CD4-positive, alpha-beta memory T cell (primary cell): ENCODE measurements at regions not wholly inside any gene's neighbourhood (a gene's known extent, or its start where the extent isn't known, plus 50 kb on each side); places are given as distances from the start of the nearest gene placed in this dataset.
"Not testable (repeated sequence)": the region's sequence is repeated elsewhere in the genome, so short reads cannot be mapped to it uniquely, and the experiment has no call there.

Experiments
- CTCF ChIA-PET: fragments of 350-600 bp; sonication (Branson Sonifier 250); formaldehyde crosslinking; loops from one replicate; lab custom pipeline; 2021; ENCODE audit warnings: inconsistent platforms; ENCODE audit not compliant: partially characterized antibody; lab: Charles Lee
- POLR2A ChIA-PET: fragments of 350-600 bp; sonication (Branson Sonifier 250); formaldehyde crosslinking; loops from one replicate; lab custom pipeline; 2021; ENCODE audit not compliant: partially characterized antibody; lab: Charles Lee
- DNase-seq, 5 donors: peaks; one replicate each; pipeline versions ENCODE4 v3.0.0 to v3.0.0-alpha.2; 2020 to 2022; ENCODE audit warnings: mixed read lengths in 1 of 5
- H3K27ac ChIP-seq: one replicate; pipeline ENCODE4 v1.7.0; 2013; ENCODE audit warnings: low read depth, low read length
- H3K27me3 ChIP-seq: 2 replicates; pipeline ENCODE4 v1.7.0; 2013; ENCODE audit warnings: mild to moderate bottlenecking, low read length, moderate library complexity; ENCODE audit not compliant: insufficient read depth
- H3K36me3 ChIP-seq: 2 replicates; pipeline ENCODE4 v1.7.0; 2013; ENCODE audit warnings: mild to moderate bottlenecking, low read length, moderate library complexity; ENCODE audit not compliant: insufficient read depth
- H3K4me1 ChIP-seq: 2 replicates; pipeline ENCODE4 v1.7.0; 2013; ENCODE audit warnings: mild to moderate bottlenecking, low read length, moderate library complexity; ENCODE audit not compliant: insufficient read depth
- H3K4me3 ChIP-seq, 2 donors: one replicate each; pipeline ENCODE4 v1.7.0; 2013; ENCODE audit warnings: low read length in 2 of 2, mild to moderate bottlenecking in 1 of 2
- H3K9me3 ChIP-seq, 2 donors: one replicate each; pipeline ENCODE4 v1.7.0; 2013; ENCODE audit warnings: low read length in 2 of 2, control low read depth in 1 of 2; ENCODE audit not compliant: control insufficient read depth in 1 of 2
- H3K27ac Mint-ChIP-seq, 7 donors: one replicate each; pipeline ENCODE4 v1.8.0; 2020 to 2021; ENCODE audit warnings: mixed read lengths in 7 of 7, mild to moderate bottlenecking in 6 of 7, inconsistent platforms in 3 of 7, moderate library complexity in 3 of 7
- H3K27me3 Mint-ChIP-seq, 2 donors: one replicate each; pipeline ENCODE4 v1.8.0; 2020 to 2021; ENCODE audit warnings: mixed read lengths in 2 of 2
- H3K36me3 Mint-ChIP-seq, 2 donors: one replicate each; pipeline ENCODE4 v1.8.0; 2020 to 2021; ENCODE audit warnings: mixed read lengths in 2 of 2, inconsistent platforms in 1 of 2, mild to moderate bottlenecking in 1 of 2
- H3K4me1 Mint-ChIP-seq, 4 donors: one replicate each; pipeline ENCODE4 v1.8.0; 2020 to 2021; ENCODE audit warnings: mixed read lengths in 4 of 4, mild to moderate bottlenecking in 1 of 4
- H3K4me3 Mint-ChIP-seq, 8 donors: one replicate each; pipeline ENCODE4 v1.8.0; 2020 to 2021; ENCODE audit warnings: mixed read lengths in 8 of 8, mild to moderate bottlenecking in 7 of 8, moderate library complexity in 6 of 8, inconsistent platforms in 3 of 8
- H3K9me3 Mint-ChIP-seq, 8 donors: one replicate each; pipeline ENCODE4 v1.8.0; 2020 to 2021; ENCODE audit warnings: mixed read lengths in 8 of 8, mild to moderate bottlenecking in 5 of 8, inconsistent platforms in 3 of 8, moderate library complexity in 1 of 8
- intact Hi-C: fragments of 100-400 bp; cut with micrococcal nuclease; formaldehyde crosslinking; loops from one replicate; pipeline ENCODE4 v1.15.1; 2023

GRCh38 chr12:46629331-46630229 is 196.2 kb downstream of the SLC38A4 start:
- Histone ChIP-seq H3K27me3 (no peaks in the 10 kb centered on the region), H3K36me3 (no peaks in the 10 kb centered on the region), H3K27ac (no peak overlapping the region), H3K4me1 (no peaks in the 10 kb centered on the region), H3K9me3 (no peaks in the 10 kb centered on the region), H3K4me3 (no peak overlapping the region)
- Mint-ChIP-seq H3K36me3 (peaks cover 4 to 5% of the 10 kb centered on the region in 2 donors), H3K27me3 (peaks cover 0 to 2% of the 10 kb centered on the region in 2 donors), H3K27ac (peak overlapping the region in 2 of 7 donors; percentile 12 to 69), H3K4me1 (peaks cover 0 to 9% (median 3%) of the 10 kb centered on the region in 4 donors), H3K9me3 (peaks cover 0 to 10% (median 2%) of the 10 kb centered on the region in 8 donors), H3K4me3 (no peak overlapping the region)
- POLR2A ChIA-PET, result no interaction called here
- CTCF ChIA-PET, result no interaction called here
- intact Hi-C loops, result no loop called here
- no peak for DNase-seq

- POLR2A ChIA-PET, result no interaction called here
- Mint-ChIP-seq H3K4me3 (no peak overlapping the region), H3K4me1 (peaks cover 0 to 9% (median 4%) of the 10 kb centered on the region in 4 donors), H3K27ac (no peak overlapping the region), H3K9me3 (peaks cover 0 to 2% (median 0%) of the 10 kb centered on the region in 8 donors), H3K27me3 (peaks cover 0 to 2% of the 10 kb centered on the region in 2 donors), H3K36me3 (no peaks in the 10 kb centered on the region)
- no peak overlapping the region for H3K4me3 ChIP-seq
- intact Hi-C loops, result no loop called here
- no peaks in the 10 kb centered on the region for H3K27me3 ChIP-seq
- H3K4me1 ChIP-seq, result no peaks in the 10 kb centered on the region
- H3K9me3 ChIP-seq, result no peaks in the 10 kb centered on the region
- CTCF ChIA-PET, result no interaction called here
- H3K36me3 ChIP-seq, result no peaks in the 10 kb centered on the region
- no peak overlapping the region for H3K27ac ChIP-seq
- DNase-seq, result no peak
Observed at GRCh38 chr12:46628176-46628575, 197.6 kb downstream of the SLC38A4 start.

- no peaks in the 10 kb centered on the region for H3K36me3 Mint-ChIP-seq
- peaks cover 0 to 2% of the 10 kb centered on the region in 2 donors for H3K27me3 Mint-ChIP-seq
- DNase-seq, result no peak
- Histone ChIP-seq H3K27ac (no peak overlapping the region), H3K36me3 (no peaks in the 10 kb centered on the region), H3K4me3 (no peak overlapping the region), H3K4me1 (no peaks in the 10 kb centered on the region), H3K9me3 (no peaks in the 10 kb centered on the region), H3K27me3 (no peaks in the 10 kb centered on the region)
- no peak overlapping the region for H3K4me3 Mint-ChIP-seq
- peaks cover 0 to 2% (median 0%) of the 10 kb centered on the region in 8 donors for H3K9me3 Mint-ChIP-seq
- H3K27ac Mint-ChIP-seq, result no peak overlapping the region
- CTCF ChIA-PET, result no interaction called here
- peaks cover 0 to 9% (median 4%) of the 10 kb centered on the region in 4 donors for H3K4me1 Mint-ChIP-seq
- intact Hi-C loops, result no loop called here
- POLR2A ChIA-PET, result no interaction called here
Observed at GRCh38 chr12:46627686-46628085, 198.1 kb downstream of the SLC38A4 start.

- H3K4me1 Mint-ChIP-seq, H3K9me3 ChIP-seq, H3K4me3 ChIP-seq, H3K27me3 Mint-ChIP-seq, H3K36me3 Mint-ChIP-seq, H3K27ac ChIP-seq, H3K27ac Mint-ChIP-seq, intact Hi-C loops, H3K27me3 ChIP-seq, CTCF ChIA-PET, H3K4me1 ChIP-seq, POLR2A ChIA-PET, H3K36me3 ChIP-seq, H3K4me3 Mint-ChIP-seq, DNase-seq: not testable (repeated sequence)
- peaks cover 0 to 21% (median 12%) of the 10 kb centered on the region in 8 donors for H3K9me3 Mint-ChIP-seq
Observed at GRCh38 chr12:46619474-46619873, 206.3 kb downstream of the SLC38A4 start.

GRCh38 chr12:46617737-46618136 is 208.1 kb downstream of the SLC38A4 start:
- H3K27me3 ChIP-seq, POLR2A ChIA-PET, DNase-seq, intact Hi-C loops, H3K4me1 Mint-ChIP-seq, H3K4me3 Mint-ChIP-seq, H3K27ac Mint-ChIP-seq, CTCF ChIA-PET, H3K4me3 ChIP-seq, H3K36me3 ChIP-seq, H3K4me1 ChIP-seq, H3K27me3 Mint-ChIP-seq, H3K36me3 Mint-ChIP-seq, H3K27ac ChIP-seq, H3K9me3 ChIP-seq: not testable (repeated sequence)
- H3K9me3 Mint-ChIP-seq, result peaks cover 2 to 22% (median 15%) of the 10 kb centered on the region in 8 donors

- H3K4me1 Mint-ChIP-seq, result peaks cover 6 to 15% (median 11%) of the 10 kb centered on the region in 4 donors
- peaks cover 2 to 27% (median 14%) of the 10 kb centered on the region in 8 donors for H3K9me3 Mint-ChIP-seq
- ChIA-PET CTCF (no interaction called here), POLR2A (interaction anchor here (1.1 kb wide), 1 partner anchor 260 kb away, joined by 3 read pairs; no protein-coding TSS in a partner anchor)
- Histone ChIP-seq H3K27ac (no peak overlapping the region), H3K36me3 (no peaks in the 10 kb centered on the region), H3K27me3 (no peaks in the 10 kb centered on the region), H3K9me3 (no peaks in the 10 kb centered on the region), H3K4me1 (no peaks in the 10 kb centered on the region), H3K4me3 (no peak overlapping the region)
- peaks cover 5% of the 10 kb centered on the region in 2 donors for H3K36me3 Mint-ChIP-seq
- intact Hi-C loops, result no loop called here
- no peak overlapping the region for H3K27ac Mint-ChIP-seq
- H3K4me3 Mint-ChIP-seq, result no peak overlapping the region
- no peaks in the 10 kb centered on the region for H3K27me3 Mint-ChIP-seq
- no peak for DNase-seq
Observed at GRCh38 chr12:46617167-46617566, 208.6 kb downstream of the SLC38A4 start.

GRCh38 chr12:46610754-46611153 is 215.0 kb downstream of the SLC38A4 start:
- ChIA-PET CTCF (interaction anchor here (1.4 kb wide), 1 partner anchor 15 kb away, joined by 4 read pairs; no protein-coding TSS in a partner anchor), POLR2A (interaction anchor here (1.3 to 3.1 kb wide), 4 partner anchors 19 to 87 kb away, joined by 3 to 24 read pairs (median 8); no protein-coding TSS in a partner anchor)
- peak overlapping the region in 1 of 8 donors; percentile 31 for H3K4me3 Mint-ChIP-seq
- H3K27me3 ChIP-seq, result no peaks in the 10 kb centered on the region
- peaks cover 33 to 58% (median 47%) of the 10 kb centered on the region in 4 donors for H3K4me1 Mint-ChIP-seq
- no peak for DNase-seq
- intact Hi-C loops, result no loop called here
- H3K9me3 ChIP-seq, result no peaks in the 10 kb centered on the region
- no peaks in the 10 kb centered on the region for H3K27me3 Mint-ChIP-seq
- peaks cover 0 to 15% (median 3%) of the 10 kb centered on the region in 8 donors for H3K9me3 Mint-ChIP-seq
- peaks cover 29% of the 10 kb centered on the region for H3K4me1 ChIP-seq
- peak overlapping the region in 1 of 7 donors; percentile 17 for H3K27ac Mint-ChIP-seq
- no peaks in the 10 kb centered on the region for H3K36me3 ChIP-seq
- H3K27ac ChIP-seq, result no peak overlapping the region
- H3K4me3 ChIP-seq, result no peak overlapping the region
- peaks cover 5 to 10% of the 10 kb centered on the region in 2 donors for H3K36me3 Mint-ChIP-seq
